ENCODE measurements at regions not wholly inside any gene's neighbourhood (a gene's known extent, or its start where the extent isn't known, plus 50 kb on each side); places are given as distances from the start of the nearest gene placed in this dataset.

- TF ChIP-seq JUND (IDR thresholded peaks at IDR 0.05; ENCODE audit: low read length) (no peak), TAF1 (IDR thresholded peaks at IDR 0.05; ENCODE audit: low read depth, low read length) (no peak), CEBPB (IDR thresholded peaks at IDR 0.05; ENCODE audit: low read depth, low read length) (no peak), CHD2 (IDR thresholded peaks at IDR 0.05; ENCODE audit: low read length) (no peak), CTCF (IDR thresholded peaks at IDR 0.05; ENCODE audit: control extremely low read depth in 1 of 3, insufficient read depth in 1 of 3, low read depth in 1 of 3, low read length in 3 of 3) (no peak), RAD21 (IDR thresholded peaks at IDR 0.05 in 1 of 2, conservative IDR thresholded peaks at IDR 0.05 in 1 of 2; ENCODE audit: low read depth in 2 of 2, low read length in 2 of 2) (no peak), EZH2 (IDR thresholded peaks at IDR 0.05; ENCODE audit: low read depth, low read length, severe bottlenecking) (no peak), CHD1 (IDR thresholded peaks at IDR 0.05; ENCODE audit: low read depth, low read length) (no peak), ASH2L (IDR thresholded peaks at IDR 0.05; ENCODE audit: low read length) (no peak), RXRA (IDR thresholded peaks at IDR 0.05; ENCODE audit: insufficient read depth, low read depth, low read length) (no peak), HDAC6 (IDR thresholded peaks at IDR 0.05; ENCODE audit: low read depth, low read length) (no peak), SP1 (IDR thresholded peaks at IDR 0.05; ENCODE audit: low read depth, low read length) (no peak)
- TF ChIP-seq, protein P1, sequence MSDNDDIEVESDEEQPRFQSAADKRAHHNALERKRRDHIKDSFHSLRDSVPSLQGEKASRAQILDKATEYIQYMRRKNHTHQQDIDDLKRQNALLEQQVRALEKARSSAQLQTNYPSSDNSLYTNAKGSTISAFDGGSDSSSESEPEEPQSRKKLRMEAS (IDR thresholded peaks at IDR 0.05): no peak
Observed at GRCh38 chr3:181613191-181613590, 98.5 kb upstream of the SOX2 start.
